ENCODE measurements at regions not wholly inside any gene's neighbourhood (a gene's known extent, or its start where the extent isn't known, plus 50 kb on each side); places are given as distances from the start of the nearest gene placed in this dataset.
"Not testable (repeated sequence)": the region's sequence is repeated elsewhere in the genome, so short reads cannot be mapped to it uniquely, and the experiment has no call there.

DNA sequence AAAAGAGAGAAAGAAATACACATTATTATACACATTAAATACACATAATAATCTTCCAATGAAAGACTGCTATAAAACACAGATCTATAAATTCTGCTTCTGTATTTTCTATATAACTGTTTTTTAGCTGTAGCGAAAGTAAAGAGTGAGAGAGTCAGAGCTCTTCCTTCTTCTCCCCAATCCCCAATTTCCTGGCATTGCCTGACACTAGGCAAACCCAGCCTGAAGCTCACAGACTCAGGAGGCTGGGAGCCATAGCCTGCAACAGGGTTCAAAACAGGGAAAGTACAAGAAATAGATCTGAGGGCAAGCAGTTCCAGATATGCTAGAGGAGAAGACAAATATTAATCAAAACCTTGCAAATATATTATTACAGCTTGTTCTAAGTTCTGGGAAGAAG is 201.6 kb downstream of the HNRNPD start:
- DNase-seq: no peak

GRCh38 chr4:82171531-82172155 is 202.1 kb downstream of the HNRNPD start:
- no peak for DNase-seq

- no peak for DNase-seq
Observed at GRCh38 chr4:82149750-82150149, 224.0 kb downstream of the HNRNPD start.

DNA sequence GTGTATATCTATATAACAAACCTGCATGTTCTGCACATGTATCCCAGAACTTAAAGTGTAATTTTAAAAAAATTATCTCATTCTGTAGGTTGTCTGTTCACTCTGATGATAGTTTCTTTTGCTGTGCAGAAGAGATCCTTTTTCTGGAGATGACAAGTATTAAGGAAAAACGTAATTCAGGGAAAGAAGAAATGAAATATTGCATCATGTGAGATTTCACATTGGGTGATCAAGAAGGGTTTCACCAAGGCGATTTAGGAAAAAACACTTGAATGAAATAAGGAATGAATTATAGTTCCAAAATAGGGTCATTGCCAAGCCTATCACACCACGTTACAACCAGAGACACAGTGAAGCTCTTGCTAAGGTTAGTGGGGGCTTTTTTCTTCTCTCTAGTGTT is 227.9 kb downstream of the HNRNPD start:
- DNase-seq: no peak

DNA sequence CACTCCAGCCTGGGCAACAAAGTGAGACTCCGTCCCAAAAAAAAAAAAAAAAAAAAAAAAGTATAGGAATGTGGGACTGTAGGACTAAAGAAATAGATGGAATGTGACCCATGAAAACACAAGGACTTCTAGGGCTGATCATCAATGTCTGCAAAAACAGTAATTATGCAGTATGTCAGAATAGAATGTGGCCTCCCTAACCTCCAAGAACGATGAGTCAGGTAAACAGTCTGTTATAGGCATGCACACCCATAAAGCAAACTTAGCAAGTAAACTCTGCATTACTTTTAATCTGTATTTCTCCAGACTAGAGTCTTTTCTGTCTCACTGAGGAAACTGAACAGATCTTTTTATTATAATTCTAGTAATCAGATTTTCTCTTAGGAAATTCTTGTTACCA is 233.4 kb downstream of the HNRNPD start:
- DNase-seq: no peak

GRCh38 chr4:82139287-82139686 is 234.5 kb downstream of the HNRNPD start:
- DNase-seq: no peak

DNA sequence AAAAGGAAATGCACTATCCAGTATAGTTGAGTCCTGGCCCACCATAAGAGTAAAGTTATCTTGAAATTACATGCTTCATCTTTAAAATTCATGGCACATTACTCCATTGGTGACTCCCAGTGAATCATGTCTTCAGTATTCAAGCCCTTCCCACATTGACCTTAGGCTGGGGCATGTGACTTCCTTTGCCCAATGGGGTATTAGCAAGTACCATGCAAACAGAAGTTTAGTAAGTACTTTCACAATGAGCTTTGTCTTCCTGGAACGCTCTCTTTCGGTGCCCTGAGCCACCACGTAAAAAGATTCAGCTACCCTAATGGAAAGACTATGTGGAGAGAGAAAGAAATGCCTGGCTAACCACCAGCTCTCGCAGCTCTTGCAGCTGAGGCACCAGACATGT is 235.4 kb downstream of the HNRNPD start:
- no peak for DNase-seq

DNA sequence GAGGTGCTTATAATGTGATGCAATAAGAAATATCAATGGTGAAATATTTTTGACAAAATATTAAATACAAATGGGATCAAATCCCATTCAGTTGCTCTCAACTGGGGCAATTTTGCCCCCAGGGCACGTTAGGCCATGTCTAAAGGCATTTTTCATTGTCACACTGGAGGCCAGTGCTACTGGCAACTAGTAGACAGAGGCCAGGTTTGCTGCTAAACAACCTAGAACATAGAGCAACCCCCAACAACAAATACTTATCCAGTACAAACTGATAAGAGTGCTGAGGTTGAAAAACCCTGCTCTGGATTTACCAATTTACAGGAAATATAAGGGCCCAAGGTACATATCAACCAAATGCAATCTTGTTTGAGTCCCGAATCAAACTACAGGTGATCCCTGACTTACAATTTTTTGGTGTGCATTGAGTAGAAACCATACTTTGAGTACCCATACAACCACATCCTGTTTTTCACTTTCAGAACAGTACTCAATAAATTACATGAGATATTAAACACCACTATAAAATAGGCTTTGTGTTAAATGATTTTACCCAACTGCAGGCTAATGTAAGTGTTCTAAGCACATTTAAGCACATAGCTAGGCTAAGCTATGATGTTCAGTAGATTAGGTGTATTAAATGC is 237.5 kb downstream of the HNRNPD start:
- no peak for DNase-seq

DNA sequence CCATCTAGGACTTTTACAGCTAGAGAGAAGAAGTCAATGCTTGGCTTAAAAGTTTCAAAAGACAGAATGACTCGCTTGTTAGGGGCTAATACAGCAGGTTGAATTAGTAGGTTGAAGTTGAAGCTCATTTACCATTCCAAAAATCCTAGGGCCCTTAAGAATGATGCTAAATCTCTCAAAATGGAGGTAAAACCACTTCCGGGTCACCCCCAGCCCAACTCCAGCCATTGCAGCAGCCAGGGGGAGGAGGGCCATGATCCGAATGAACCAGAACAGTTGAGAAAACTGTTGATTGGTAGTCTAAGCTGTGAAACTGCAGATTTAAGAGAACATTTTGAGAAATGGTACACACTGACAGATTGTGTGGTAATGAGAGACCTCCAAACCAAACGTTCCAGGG is 245.4 kb downstream of the HNRNPD start:
- DNase-seq: no peak

- no peak for DNase-seq
Observed at GRCh38 chr4:82126512-82127040, 247.2 kb downstream of the HNRNPD start.

DNA sequence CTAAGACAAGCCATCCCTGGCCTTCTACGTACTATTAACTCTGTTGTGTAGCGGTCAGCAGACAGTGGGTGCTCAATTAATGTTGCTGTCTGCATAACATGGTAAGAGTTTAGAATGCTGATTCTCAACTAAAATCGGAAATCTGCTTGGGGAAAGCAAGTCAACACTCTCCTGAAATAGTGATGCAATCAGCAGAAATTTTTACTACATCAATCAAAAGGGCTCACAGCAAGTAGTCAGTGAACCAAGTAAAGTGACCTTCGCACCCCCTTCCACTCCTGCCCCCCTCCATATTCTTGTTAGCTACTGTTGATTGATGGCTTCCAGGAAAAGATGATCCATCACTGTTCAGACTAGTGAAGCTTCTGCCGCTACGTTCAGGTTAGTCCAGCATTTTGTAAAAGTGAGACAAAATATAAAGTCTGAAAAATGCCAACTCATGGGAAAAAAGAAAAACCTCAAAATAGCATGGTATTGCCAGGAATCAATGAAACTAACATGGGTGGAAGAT is 247.9 kb downstream of the HNRNPD start:
- no peak for DNase-seq

GRCh38 chr4:82124932-82125786 is 248.6 kb downstream of the HNRNPD start:
- DNase-seq: no peak

- DNase-seq: no peak
Observed at GRCh38 chr4:82124365-82124764, 249.4 kb downstream of the HNRNPD start.

DNA sequence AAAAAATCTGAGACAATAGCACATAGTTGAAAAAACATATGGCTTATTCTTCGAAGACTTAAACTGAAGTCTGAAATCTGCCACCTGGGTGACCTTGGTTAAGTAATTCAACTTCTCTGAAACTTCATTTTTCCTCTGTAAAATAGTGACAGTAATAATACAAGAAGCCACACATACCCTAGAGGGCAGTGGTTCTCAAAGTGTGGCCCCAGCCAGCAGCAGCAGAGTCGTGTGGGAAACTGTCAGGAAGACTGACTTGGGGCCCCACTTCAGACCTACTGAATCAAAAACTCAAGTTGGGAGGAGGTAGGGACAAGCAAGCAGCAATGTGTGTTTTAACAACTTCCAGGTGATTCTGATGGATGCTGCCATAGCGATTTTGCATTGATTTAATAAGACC is 249.9 kb downstream of the HNRNPD start:
- no peak for DNase-seq

- DNase-seq: not testable (repeated sequence)
Observed at GRCh38 chr4:82115183-82115582, 258.6 kb downstream of the HNRNPD start.

DNA sequence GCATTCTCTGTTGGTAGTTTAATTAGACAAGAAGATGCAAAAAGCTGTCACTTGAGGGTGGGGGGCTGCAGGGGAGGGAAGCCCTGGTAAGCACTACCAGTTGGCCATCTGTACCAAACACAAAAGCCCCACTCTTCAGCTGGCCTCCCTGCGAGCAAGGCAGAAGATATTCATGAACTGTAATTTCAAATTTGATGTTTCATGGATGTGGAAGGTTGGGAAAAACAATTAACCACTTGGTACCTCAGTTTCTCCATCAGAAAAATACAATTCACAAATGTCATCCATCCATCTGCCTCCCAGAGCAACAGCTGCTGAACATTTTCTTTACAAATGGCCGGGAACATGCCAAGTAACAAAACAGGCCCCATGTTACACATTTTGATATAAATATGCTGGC is 265.3 kb downstream of the HNRNPD start:
- no peak for DNase-seq

GRCh38 chr4:82104578-82104977 is 269.2 kb downstream of the HNRNPD start:
- no peak for DNase-seq

DNA sequence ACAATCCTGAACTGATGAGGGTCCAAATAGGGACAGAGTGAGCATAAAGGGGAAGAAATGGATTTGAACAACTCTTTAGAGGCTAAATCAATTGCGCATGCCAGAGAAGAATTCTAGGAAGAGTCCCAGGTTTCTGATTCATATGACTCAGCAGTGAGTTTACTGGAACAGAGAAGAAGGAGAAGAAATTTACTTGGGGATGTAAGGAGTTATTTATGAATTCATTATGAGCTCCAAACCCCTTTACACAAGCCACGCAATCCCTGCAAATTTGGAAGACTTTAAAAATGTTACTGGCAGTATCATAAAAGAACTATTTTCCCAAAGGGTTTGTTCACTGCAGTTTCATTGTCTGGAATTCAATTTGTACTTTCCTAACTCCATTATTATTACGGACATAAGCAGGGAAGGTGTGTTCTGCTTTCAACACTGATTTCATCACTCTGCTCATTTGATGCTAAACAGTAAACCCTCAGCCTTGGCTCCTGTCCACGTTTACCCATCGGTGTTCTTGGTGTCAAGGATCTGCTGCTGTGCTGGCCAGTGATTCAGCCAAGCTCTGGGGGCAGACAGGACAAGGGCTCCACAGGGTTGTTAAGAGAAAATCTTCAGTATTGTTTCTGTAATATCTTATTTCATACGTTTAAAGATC is 273.7 kb downstream of the HNRNPD start:
- no peak for DNase-seq

DNA sequence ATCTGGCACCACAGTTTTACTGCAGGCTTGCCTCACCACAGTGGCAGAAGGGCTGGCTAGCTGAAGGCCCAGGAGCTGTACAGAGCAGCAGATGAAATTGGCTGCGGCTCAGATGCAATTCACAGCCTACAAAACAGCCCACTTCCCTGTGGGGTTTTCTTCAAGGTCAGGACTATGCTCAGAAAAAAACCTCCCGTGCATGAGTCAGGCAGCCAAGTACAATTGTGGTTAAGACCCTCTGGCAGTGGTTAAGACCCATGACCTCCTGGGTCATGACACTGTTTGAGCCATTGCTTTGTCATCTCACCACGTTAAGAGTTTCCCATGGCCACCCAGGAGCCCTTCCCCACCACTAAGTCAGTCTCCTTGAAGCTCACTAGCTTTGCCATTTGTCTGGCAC is 276.3 kb downstream of the HNRNPD start:
- DNase-seq: no peak

- no peak for DNase-seq
Observed at GRCh38 chr4:82090717-82091116, 283.1 kb downstream of the HNRNPD start.

GRCh38 chr4:82084747-82085146 is 289.0 kb downstream of the HNRNPD start:
- DNase-seq: no peak

- DNase-seq: not testable (repeated sequence)
Observed at GRCh38 chr4:82077471-82077995, 296.3 kb downstream of the HNRNPD start.

- no peak for DNase-seq
Observed at GRCh38 chr4:82076809-82077208, 297.0 kb downstream of the HNRNPD start.

All from effector CD8-positive, alpha-beta T cell (primary cell).